Keratinocyte (primary cell): ENCODE measurements at regions not wholly inside any gene's neighbourhood (a gene's known extent, or its start where the extent isn't known, plus 50 kb on each side); places are given as distances from the start of the nearest gene placed in this dataset.

Experiments used
- DNase-seq: peaks from one replicate; pipeline ENCODE4 v3.0.0-alpha.2; 2011; ENCODE audit warnings: low read depth, missing footprints, low spot score
- FAIRE-seq: peaks from 2 replicates; lab custom pipeline; 2011; peaks lifted over from hg19 to GRCh38; lab: Jason Lieb, UNC
- H2AFZ ChIP-seq: 2 replicates; pipeline ENCODE4 v1.6.0; 2012; ENCODE audit warnings: low read length, control low read depth, inconsistent platforms; ENCODE audit not compliant: control insufficient read depth
- H3K27ac ChIP-seq: 2 replicates; pipeline ENCODE4 v1.5.1; 2011; ENCODE audit warnings: low read length; ENCODE audit not compliant: control insufficient read depth, insufficient read depth
- H3K27me3 ChIP-seq: 3 replicates; pipeline ENCODE4 v1.6.0; 2011; ENCODE audit warnings: low read length; ENCODE audit not compliant: control insufficient read depth, insufficient read depth; ENCODE audit errors: extremely low read depth
- H3K36me3 ChIP-seq, 2 experiments: 2 replicates in 1 of 2; 3 replicates in 1 of 2; pipeline ENCODE4 v1.5.1; 2011; ENCODE audit warnings: low read length in 2 of 2, mild to moderate bottlenecking in 1 of 2; ENCODE audit not compliant: control insufficient read depth in 2 of 2, insufficient read depth in 2 of 2; ENCODE audit errors: extremely low read depth in 1 of 2
- H3K4me1 ChIP-seq: 3 replicates; pipeline ENCODE4 v1.5.1; 2011; ENCODE audit warnings: low read length; ENCODE audit not compliant: control insufficient read depth, insufficient read depth; ENCODE audit errors: extremely low read depth
- H3K4me2 ChIP-seq: 3 replicates; pipeline ENCODE4 v1.6.0; 2011; ENCODE audit warnings: low read depth, low read length; ENCODE audit not compliant: control insufficient read depth, insufficient read depth; ENCODE audit errors: extremely low read depth
- H3K4me3 ChIP-seq, 3 experiments: fragments of 200-600 bp in 1 of 3; sonication (generic) in 1 of 3; 2 replicates in 2 of 3; 3 replicates in 1 of 3; pipeline ENCODE4 v1.5.1; 2011 to 2016; ENCODE audit warnings: low read length in 3 of 3, mild to moderate bottlenecking in 3 of 3, control low read depth in 2 of 3, inconsistent platforms in 1 of 3, low read depth in 1 of 3, mixed read lengths in 1 of 3, mixed run types in 1 of 3, moderate library complexity in 1 of 3; ENCODE audit not compliant: control insufficient read depth in 2 of 3, insufficient read depth in 2 of 3; ENCODE audit errors: extremely low read depth in 1 of 3
- H3K79me2 ChIP-seq: 2 replicates; pipeline ENCODE4 v1.6.0; 2012; ENCODE audit warnings: low read length; ENCODE audit not compliant: control insufficient read depth, insufficient read depth
- H3K9ac ChIP-seq: 3 replicates; pipeline ENCODE4 v1.6.0; 2011; ENCODE audit warnings: low read length; ENCODE audit not compliant: control insufficient read depth, insufficient read depth; ENCODE audit errors: extremely low read depth
- H3K9me1 ChIP-seq: 3 replicates; pipeline ENCODE4 v1.6.0; 2011; ENCODE audit warnings: low read length; ENCODE audit not compliant: control insufficient read depth, insufficient read depth; ENCODE audit errors: extremely low read depth
- H3K9me3 ChIP-seq: 2 replicates; pipeline ENCODE4 v1.5.1; 2012; ENCODE audit warnings: low read depth, low read length; ENCODE audit not compliant: control insufficient read depth
- H4K20me1 ChIP-seq: 3 replicates; pipeline ENCODE4 v1.6.0; 2011; ENCODE audit warnings: low read length; ENCODE audit not compliant: control insufficient read depth, insufficient read depth; ENCODE audit errors: extremely low read depth
- EZH2 ChIP-seq: IDR thresholded peaks from one replicate; pipeline ENCODE4 v1.6.1; 2012; ENCODE audit warnings: inconsistent platforms, mild to moderate bottlenecking, low read length, moderate library complexity
- dilution Hi-C: fragments of 300-500 bp; cut with MboI; formaldehyde crosslinking; loops from one replicate; pipeline ENCODE4 v1.7.0; 2020; ENCODE audit warnings: low sequenced_read_pairs; ENCODE audit not compliant: extremely low pct_ligation_motif_present
- TF ChIP-seq, protein P1 (sequence below), 3 experiments: IDR thresholded peaks in 1 of 3; conservative IDR thresholded peaks in 1 of 3; optimal IDR thresholded peaks in 1 of 3; 2 replicates in 2 of 3; 3 replicates in 1 of 3; pipeline versions ENCODE3 to v1.5.1; 2011; ENCODE audit warnings: low read length in 3 of 3, mild to moderate bottlenecking in 3 of 3, moderate library complexity in 2 of 3, control low read depth in 1 of 3, inconsistent platforms in 1 of 3; ENCODE audit not compliant: insufficient read depth in 2 of 3; ENCODE audit errors: extremely low read depth in 1 of 3

DNA sequence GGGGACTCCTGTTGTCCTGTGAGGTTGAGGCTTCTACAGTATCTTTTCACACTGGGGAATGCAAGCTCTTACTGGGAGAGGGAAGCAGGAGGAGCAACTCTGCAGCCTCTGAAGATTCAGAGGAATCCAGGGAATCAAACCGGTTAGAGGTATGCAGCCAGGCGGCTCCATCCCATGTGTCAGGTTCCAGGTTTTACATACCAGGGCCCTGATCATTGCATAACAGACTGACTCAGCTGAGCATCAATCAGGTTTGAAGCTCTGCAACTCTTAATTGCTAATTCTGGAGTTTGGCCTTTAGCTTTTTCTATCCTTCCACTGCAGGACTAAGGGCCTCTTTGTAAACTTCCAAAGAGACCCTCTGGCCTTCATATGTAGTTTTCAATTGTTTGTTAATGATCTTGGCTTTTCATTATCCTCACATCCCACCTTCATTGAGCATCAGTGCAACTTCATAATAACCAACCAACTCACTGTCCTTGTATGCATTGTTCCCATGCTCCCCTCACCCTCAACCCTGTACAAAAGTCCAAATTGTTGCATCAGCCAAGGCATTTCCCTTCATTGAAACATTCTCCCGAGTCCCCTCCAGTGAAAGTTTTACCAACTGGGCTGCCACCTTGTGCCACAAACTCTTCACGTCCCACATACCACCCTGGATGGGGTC lies 59.7 kb upstream of the DHX40 start:
- Histone ChIP-seq H3K36me3 (no peaks in the 10 kb centered on the region), H4K20me1 (no peaks in the 10 kb centered on the region), H3K4me2 (no peak overlapping the region), H3K27ac (no peak overlapping the region), H3K9ac (no peak overlapping the region), H3K79me2 (no peaks in the 10 kb centered on the region), H3K4me1 (no peaks in the 10 kb centered on the region), H3K27me3 (no peaks in the 10 kb centered on the region), H3K9me1 (no peaks in the 10 kb centered on the region), H3K9me3 (no peaks in the 10 kb centered on the region), H2AFZ (no peak overlapping the region), H3K4me3 (no peak overlapping the region)
- dilution Hi-C loops: no loop called here
- FAIRE-seq: peak; percentile 53
- DNase-seq: no peak
- TF ChIP-seq EZH2: no peak
- TF ChIP-seq, protein P1, sequence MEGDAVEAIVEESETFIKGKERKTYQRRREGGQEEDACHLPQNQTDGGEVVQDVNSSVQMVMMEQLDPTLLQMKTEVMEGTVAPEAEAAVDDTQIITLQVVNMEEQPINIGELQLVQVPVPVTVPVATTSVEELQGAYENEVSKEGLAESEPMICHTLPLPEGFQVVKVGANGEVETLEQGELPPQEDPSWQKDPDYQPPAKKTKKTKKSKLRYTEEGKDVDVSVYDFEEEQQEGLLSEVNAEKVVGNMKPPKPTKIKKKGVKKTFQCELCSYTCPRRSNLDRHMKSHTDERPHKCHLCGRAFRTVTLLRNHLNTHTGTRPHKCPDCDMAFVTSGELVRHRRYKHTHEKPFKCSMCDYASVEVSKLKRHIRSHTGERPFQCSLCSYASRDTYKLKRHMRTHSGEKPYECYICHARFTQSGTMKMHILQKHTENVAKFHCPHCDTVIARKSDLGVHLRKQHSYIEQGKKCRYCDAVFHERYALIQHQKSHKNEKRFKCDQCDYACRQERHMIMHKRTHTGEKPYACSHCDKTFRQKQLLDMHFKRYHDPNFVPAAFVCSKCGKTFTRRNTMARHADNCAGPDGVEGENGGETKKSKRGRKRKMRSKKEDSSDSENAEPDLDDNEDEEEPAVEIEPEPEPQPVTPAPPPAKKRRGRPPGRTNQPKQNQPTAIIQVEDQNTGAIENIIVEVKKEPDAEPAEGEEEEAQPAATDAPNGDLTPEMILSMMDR (optimal IDR thresholded peaks at IDR 0.05 in 1 of 3, IDR thresholded peaks at IDR 0.05 in 1 of 3, conservative IDR thresholded peaks at IDR 0.05 in 1 of 3; ENCODE audit: extremely low read depth in 1 of 3, insufficient read depth in 2 of 3, low read length in 3 of 3): no peak

DNA sequence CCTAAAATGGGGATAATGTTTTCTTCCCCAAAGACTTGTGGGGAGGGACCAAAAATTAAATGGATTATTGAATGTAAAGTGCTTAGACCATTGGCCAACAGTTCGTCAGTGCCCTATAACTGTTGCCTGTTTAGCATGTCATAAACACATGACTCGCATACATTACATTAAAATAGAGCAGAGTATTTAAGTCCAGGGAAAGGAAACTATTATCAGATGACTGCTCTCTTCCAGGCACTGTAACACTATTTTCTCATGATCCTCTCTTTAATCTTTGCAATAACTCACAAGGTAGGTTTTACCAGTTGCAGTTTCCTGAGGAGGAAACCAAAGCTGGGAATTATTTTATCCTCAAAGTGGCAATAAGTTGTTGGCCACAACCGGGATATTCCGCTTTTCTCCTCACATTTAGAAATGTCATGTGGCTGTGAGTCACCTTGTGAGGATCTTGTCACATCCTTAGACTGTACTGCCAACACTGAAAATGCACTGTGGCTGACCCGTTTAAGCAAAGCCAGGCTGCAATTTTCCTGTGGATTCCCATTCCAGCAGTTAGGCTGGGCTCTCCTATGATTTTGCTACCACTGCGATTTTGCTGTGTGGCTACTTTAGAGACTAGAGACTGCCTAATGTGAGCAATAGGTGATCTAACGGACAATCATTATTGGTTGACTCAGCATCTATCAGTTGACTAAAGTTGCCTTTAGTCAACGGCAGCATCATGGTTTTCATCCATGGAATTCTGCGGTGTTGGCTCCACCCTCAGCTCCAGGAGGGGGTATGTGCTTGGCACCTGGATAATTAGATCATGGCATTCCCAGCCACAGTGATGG lies 58.3 kb upstream of the DHX40 start:
- no peak overlapping the region for H2AFZ ChIP-seq
- H3K4me1 ChIP-seq: no peaks in the 10 kb centered on the region
- dilution Hi-C loops: no loop called here
- H3K4me2 ChIP-seq: no peak overlapping the region
- TF ChIP-seq, protein P1 (optimal IDR thresholded peaks at IDR 0.05 in 1 of 3, IDR thresholded peaks at IDR 0.05 in 1 of 3, conservative IDR thresholded peaks at IDR 0.05 in 1 of 3; ENCODE audit: extremely low read depth in 1 of 3, insufficient read depth in 2 of 3, low read length in 3 of 3): no peak
- no peak for TF ChIP-seq EZH2
- no peaks in the 10 kb centered on the region for H3K9me1 ChIP-seq
- H3K27ac ChIP-seq: no peak overlapping the region
- no peaks in the 10 kb centered on the region for H3K9me3 ChIP-seq
- H3K9ac ChIP-seq: no peak overlapping the region
- H3K4me3 ChIP-seq: no peak overlapping the region
- H3K27me3 ChIP-seq: no peaks in the 10 kb centered on the region
- FAIRE-seq (no peak), DNase-seq (no peak)
- no peaks in the 10 kb centered on the region for H4K20me1 ChIP-seq
- H3K36me3 ChIP-seq: no peaks in the 10 kb centered on the region
- H3K79me2 ChIP-seq: no peaks in the 10 kb centered on the region
